ENCODE measurements at regions not wholly inside any gene's neighbourhood (a gene's known extent, or its start where the extent isn't known, plus 50 kb on each side); places are given as distances from the start of the nearest gene placed in this dataset.

- no peak for DNase-seq
- WGBS (ENCODE audit: insufficient coverage), result no CpG with 5 or more reads among the region's 1 CpG
- Histone ChIP-seq H3K27me3 (ENCODE audit: control insufficient read depth, insufficient read depth, low read length) (no peaks in the 10 kb centered on the region), H3K4me3 (ENCODE audit: low read length) (no peak overlapping the region), H3K9me3 (replicated peaks; ENCODE audit: control insufficient read depth, low read depth, low read length) (no peaks in the 10 kb centered on the region), H3K27ac (ENCODE audit: low read length) (no peak overlapping the region), H3K4me1 (ENCODE audit: control insufficient read depth, insufficient read depth, low read length) (no peaks in the 10 kb centered on the region), H3K36me3 (ENCODE audit: control insufficient read depth, insufficient read depth, low read length) (no peaks in the 10 kb centered on the region)
These were observed 378.5 kb upstream of the RGPD4 start for GRCh38 chr2:107448160-107448559.

GRCh38 chr2:107461301-107461700 is 365.4 kb upstream of the RGPD4 start:
- no peaks in the 10 kb centered on the region for H3K27me3 ChIP-seq (ENCODE audit: control insufficient read depth, insufficient read depth, low read length)
- no peaks in the 10 kb centered on the region for H3K9me3 ChIP-seq (replicated peaks; ENCODE audit: control insufficient read depth, low read depth, low read length)
- no peak overlapping the region for H3K27ac ChIP-seq (ENCODE audit: low read length)
- no peak for DNase-seq
- H3K36me3 ChIP-seq (ENCODE audit: control insufficient read depth, insufficient read depth, low read length), result no peaks in the 10 kb centered on the region
- H3K4me3 ChIP-seq (ENCODE audit: low read length), result no peak overlapping the region
- no peaks in the 10 kb centered on the region for H3K4me1 ChIP-seq (ENCODE audit: control insufficient read depth, insufficient read depth, low read length)
- 33% methylated on average over 2 of the region's 4 CpGs for WGBS (ENCODE audit: insufficient coverage)

DNA sequence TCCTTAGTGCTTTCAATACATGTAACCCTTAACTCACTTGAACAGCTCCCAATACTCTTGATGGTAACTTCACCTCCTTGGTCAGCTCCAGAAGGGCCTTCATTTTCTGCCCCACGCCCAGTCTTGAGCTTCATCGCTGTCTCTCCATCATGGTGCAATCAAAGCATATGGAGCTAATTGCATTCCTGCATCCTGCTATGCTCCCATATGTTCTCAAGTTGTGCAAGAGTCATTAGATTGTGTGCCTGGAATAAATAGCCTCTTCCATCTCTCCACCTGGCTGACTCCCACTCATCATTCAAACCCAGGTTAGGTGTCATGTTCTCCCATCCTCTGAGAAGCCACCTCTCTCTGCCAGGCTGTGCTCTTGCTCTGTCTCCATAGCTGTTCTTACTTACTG is 364.5 kb upstream of the RGPD4 start:
- Histone ChIP-seq H3K27ac (ENCODE audit: low read length) (no peak overlapping the region), H3K4me3 (ENCODE audit: low read length) (no peak overlapping the region), H3K9me3 (replicated peaks; ENCODE audit: control insufficient read depth, low read depth, low read length) (no peaks in the 10 kb centered on the region), H3K27me3 (ENCODE audit: control insufficient read depth, insufficient read depth, low read length) (no peaks in the 10 kb centered on the region), H3K36me3 (ENCODE audit: control insufficient read depth, insufficient read depth, low read length) (no peaks in the 10 kb centered on the region), H3K4me1 (ENCODE audit: control insufficient read depth, insufficient read depth, low read length) (no peaks in the 10 kb centered on the region)
- WGBS (ENCODE audit: insufficient coverage), result no CpG with 5 or more reads among the region's 2 CpGs
- DNase-seq, result no peak

GRCh38 chr2:107466241-107466640 is 360.5 kb upstream of the RGPD4 start:
- Histone ChIP-seq H3K27me3 (ENCODE audit: control insufficient read depth, insufficient read depth, low read length) (no peaks in the 10 kb centered on the region), H3K36me3 (ENCODE audit: control insufficient read depth, insufficient read depth, low read length) (no peaks in the 10 kb centered on the region), H3K9me3 (replicated peaks; ENCODE audit: control insufficient read depth, low read depth, low read length) (peaks cover 2% of the 10 kb centered on the region), H3K4me3 (ENCODE audit: low read length) (no peak overlapping the region), H3K4me1 (ENCODE audit: control insufficient read depth, insufficient read depth, low read length) (no peaks in the 10 kb centered on the region), H3K27ac (ENCODE audit: low read length) (no peak overlapping the region)
- DNase-seq, result no peak
- WGBS (ENCODE audit: insufficient coverage), result 83% methylated on average over 2 of the region's 2 CpGs

DNA sequence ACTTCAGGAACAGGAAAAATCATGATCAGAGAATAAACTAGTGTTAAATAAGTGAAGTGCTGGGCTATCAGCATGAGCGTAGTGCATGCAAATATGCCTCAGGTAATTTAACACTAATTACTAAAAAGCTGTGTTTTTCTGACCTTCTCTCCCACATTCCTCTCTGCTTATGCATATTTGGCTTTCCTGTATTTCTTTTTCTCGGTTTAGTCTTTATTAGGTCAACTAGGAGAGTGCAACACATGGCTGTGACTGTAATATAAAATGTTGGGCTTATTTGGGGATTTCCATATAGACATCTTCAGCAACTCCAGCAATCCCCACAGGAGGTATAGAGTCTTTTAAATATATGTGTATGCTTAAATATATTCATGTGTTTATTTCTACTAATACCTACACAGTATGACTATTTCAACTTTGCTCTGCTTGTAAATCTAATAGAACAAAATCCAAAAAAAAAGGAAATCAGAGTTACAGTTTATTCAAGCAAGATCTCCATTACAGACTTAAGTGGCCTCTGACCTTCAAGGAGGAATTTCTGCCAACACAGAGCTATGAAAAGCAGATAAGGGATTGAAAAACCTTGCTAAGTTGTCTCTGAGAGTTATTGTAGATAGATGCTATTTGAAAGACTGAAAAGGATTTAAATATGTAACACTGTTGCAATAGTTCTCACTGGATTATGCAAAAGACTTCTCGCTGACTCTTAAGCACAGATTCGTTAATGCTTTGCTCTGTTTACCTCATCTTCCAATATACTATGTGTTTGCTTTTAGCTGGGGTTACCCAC is 359.5 kb upstream of the RGPD4 start:
- no peaks in the 10 kb centered on the region for H3K27me3 ChIP-seq (ENCODE audit: control insufficient read depth, insufficient read depth, low read length)
- DNase-seq, result peak; percentile 27
- H3K4me1 ChIP-seq (ENCODE audit: control insufficient read depth, insufficient read depth, low read length), result no peaks in the 10 kb centered on the region
- H3K27ac ChIP-seq (ENCODE audit: low read length), result no peak overlapping the region
- no peaks in the 10 kb centered on the region for H3K36me3 ChIP-seq (ENCODE audit: control insufficient read depth, insufficient read depth, low read length)
- no peak overlapping the region for H3K4me3 ChIP-seq (ENCODE audit: low read length)
- H3K9me3 ChIP-seq (replicated peaks; ENCODE audit: control insufficient read depth, low read depth, low read length), result peaks cover 2% of the 10 kb centered on the region
- WGBS (ENCODE audit: insufficient coverage), result no CpG with 5 or more reads among the region's 4 CpGs

GRCh38 chr2:107469437-107469995 is 357.2 kb upstream of the RGPD4 start:
- no peaks in the 10 kb centered on the region for H3K4me1 ChIP-seq (ENCODE audit: control insufficient read depth, insufficient read depth, low read length)
- no peak overlapping the region for H3K4me3 ChIP-seq (ENCODE audit: low read length)
- H3K27ac ChIP-seq (ENCODE audit: low read length), result no peak overlapping the region
- H3K9me3 ChIP-seq (replicated peaks; ENCODE audit: control insufficient read depth, low read depth, low read length), result peaks cover 2% of the 10 kb centered on the region
- H3K27me3 ChIP-seq (ENCODE audit: control insufficient read depth, insufficient read depth, low read length), result no peaks in the 10 kb centered on the region
- WGBS (ENCODE audit: insufficient coverage), result 96% methylated on average over 31 of the region's 34 CpGs
- DNase-seq, result no peak
- no peaks in the 10 kb centered on the region for H3K36me3 ChIP-seq (ENCODE audit: control insufficient read depth, insufficient read depth, low read length)

- Histone ChIP-seq H3K9me3 (replicated peaks; ENCODE audit: control insufficient read depth, low read depth, low read length) (peaks cover 6% of the 10 kb centered on the region), H3K27ac (ENCODE audit: low read length) (no peak overlapping the region)
- DNase-seq, result no peak
These were observed 353.5 kb upstream of the RGPD4 start for GRCh38 chr2:107473150-107473549.

GRCh38 chr2:107475859-107476258 is 350.8 kb upstream of the RGPD4 start:
- Histone ChIP-seq H3K36me3 (ENCODE audit: control insufficient read depth, insufficient read depth, low read length) (no peaks in the 10 kb centered on the region), H3K4me3 (ENCODE audit: low read length) (no peak overlapping the region), H3K9me3 (replicated peaks; ENCODE audit: control insufficient read depth, low read depth, low read length) (peaks cover 5% of the 10 kb centered on the region), H3K27me3 (ENCODE audit: control insufficient read depth, insufficient read depth, low read length) (no peaks in the 10 kb centered on the region), H3K27ac (ENCODE audit: low read length) (no peak overlapping the region), H3K4me1 (ENCODE audit: control insufficient read depth, insufficient read depth, low read length) (no peaks in the 10 kb centered on the region)
- WGBS (ENCODE audit: insufficient coverage), result no CpG with 5 or more reads among the region's 2 CpGs
- DNase-seq, result no peak

More at GRCh38 chr2:107473150-107473549, 353.5 kb upstream of the RGPD4 start:
- Histone ChIP-seq H3K27me3 (ENCODE audit: control insufficient read depth, insufficient read depth, low read length) (no peaks in the 10 kb centered on the region), H3K4me3 (ENCODE audit: low read length) (no peak overlapping the region), H3K4me1 (ENCODE audit: control insufficient read depth, insufficient read depth, low read length) (no peaks in the 10 kb centered on the region), H3K36me3 (ENCODE audit: control insufficient read depth, insufficient read depth, low read length) (no peaks in the 10 kb centered on the region)

GRCh38 chr2:107502539-107502938 is 324.2 kb upstream of the RGPD4 start:
- Histone ChIP-seq H3K36me3 (ENCODE audit: control insufficient read depth, insufficient read depth, low read length) (no peaks in the 10 kb centered on the region), H3K4me1 (ENCODE audit: control insufficient read depth, insufficient read depth, low read length) (no peaks in the 10 kb centered on the region), H3K27me3 (ENCODE audit: control insufficient read depth, insufficient read depth, low read length) (no peaks in the 10 kb centered on the region), H3K27ac (ENCODE audit: low read length) (no peak overlapping the region), H3K4me3 (ENCODE audit: low read length) (no peak overlapping the region), H3K9me3 (replicated peaks; ENCODE audit: control insufficient read depth, low read depth, low read length) (no peaks in the 10 kb centered on the region)
- DNase-seq, result no peak

DNA sequence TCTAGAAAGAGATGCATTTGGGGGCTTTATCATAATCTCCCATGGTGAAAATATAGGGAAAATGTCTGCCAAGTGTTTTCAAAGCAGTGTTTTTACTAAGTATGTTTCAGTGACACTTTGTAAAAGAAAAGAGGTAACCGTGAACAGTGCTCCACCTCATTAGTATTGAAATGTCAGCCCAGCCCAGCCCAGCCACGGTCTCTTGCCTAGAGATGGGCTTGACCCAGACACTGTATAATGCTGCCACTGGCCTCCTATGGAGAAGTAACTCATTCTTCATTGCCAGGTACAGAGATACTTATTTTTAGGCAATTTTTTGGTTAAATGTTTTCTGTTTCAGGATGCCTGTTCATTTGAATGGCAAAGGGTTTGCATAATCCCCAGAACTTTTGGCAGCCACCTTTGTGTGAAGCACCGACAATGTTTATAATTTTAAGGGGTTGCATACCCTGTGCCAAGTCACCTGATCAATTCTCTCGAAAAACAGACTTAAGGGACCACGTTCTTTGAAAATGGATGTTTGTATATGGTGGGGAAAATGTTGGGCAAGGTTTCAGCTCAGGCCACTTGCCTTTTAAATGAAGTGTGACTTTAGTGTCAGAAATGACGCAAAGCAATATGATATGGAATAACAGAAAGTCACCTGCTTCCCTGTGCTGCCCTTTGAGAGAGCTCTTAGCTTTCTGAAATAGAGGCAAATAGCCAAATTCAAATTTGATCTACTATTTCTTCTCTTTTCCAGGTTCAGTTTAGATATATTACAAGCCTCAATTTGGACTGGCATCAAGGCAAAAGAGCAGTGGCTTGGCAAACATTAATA is 314.5 kb upstream of the RGPD4 start:
- 49% methylated on average over 2 of the region's 6 CpGs for WGBS (ENCODE audit: insufficient coverage)
- H3K36me3 ChIP-seq (ENCODE audit: control insufficient read depth, insufficient read depth, low read length), result no peaks in the 10 kb centered on the region
- no peaks in the 10 kb centered on the region for H3K4me1 ChIP-seq (ENCODE audit: control insufficient read depth, insufficient read depth, low read length)
- H3K4me3 ChIP-seq (ENCODE audit: low read length), result no peak overlapping the region
- no peaks in the 10 kb centered on the region for H3K27me3 ChIP-seq (ENCODE audit: control insufficient read depth, insufficient read depth, low read length)
- peak; percentile 21 for DNase-seq
- H3K27ac ChIP-seq (ENCODE audit: low read length), result no peak overlapping the region
- H3K9me3 ChIP-seq (replicated peaks; ENCODE audit: control insufficient read depth, low read depth, low read length), result no peaks in the 10 kb centered on the region
